Tibial nerve (tissue), 4 donors: ENCODE measurements at regions not wholly inside any gene's neighbourhood (a gene's known extent, or its start where the extent isn't known, plus 50 kb on each side); places are given as distances from the start of the nearest gene placed in this dataset.

Source experiments
- DNase-seq, 2 donors: peaks; one replicate each; pipeline ENCODE4 v3.0.0-alpha.2; 2019; ENCODE audit warnings: low spot score in 2 of 2
- H3K27ac ChIP-seq, 4 donors: fragments of 200-600 bp; sonication (generic) in 3 of 4; one replicate each; pipeline ENCODE4 v1.5.1; 2017 to 2019; ENCODE audit warnings: mild to moderate bottlenecking in 1 of 4
- H3K27me3 ChIP-seq, 2 donors: fragments of 200-600 bp; sonication (generic) in 1 of 2; one replicate each; pipeline versions ENCODE4 v1.5.1 to v1.6.0; 2017 to 2019
- H3K36me3 ChIP-seq, 3 donors: fragments of 200-600 bp; sonication (generic); one replicate each; pipeline ENCODE4 v1.5.1; 2018 to 2019
- H3K4me1 ChIP-seq, 4 donors: fragments of 200-600 bp; sonication (generic) in 3 of 4; one replicate each; pipeline ENCODE4 v1.5.1; 2017 to 2019
- H3K4me3 ChIP-seq, 4 donors: fragments of 200-600 bp; sonication (generic) in 3 of 4; one replicate each; pipeline ENCODE4 v1.5.1; 2017 to 2019; ENCODE audit warnings: mild to moderate bottlenecking in 1 of 4, moderate library complexity in 1 of 4
- H3K9me3 ChIP-seq, 4 donors: fragments of 200-600 bp; sonication (generic) in 3 of 4; one replicate each; pipeline ENCODE4 v1.5.1; 2017 to 2019
- EP300 ChIP-seq, 2 donors: sonication (generic); formaldehyde crosslinking; IDR thresholded peaks; one replicate each; pipeline ENCODE4 v1.6.1; 2017; ENCODE audit warnings: antibody characterized with exemption in 2 of 2, mild to moderate bottlenecking in 1 of 2
- POLR2A ChIP-seq, 2 donors: fragments of 450-650 bp; IDR thresholded peaks; one replicate each; pipeline ENCODE4 v1.6.1; 2017; ENCODE audit warnings: antibody characterized with exemption in 2 of 2, mild to moderate bottlenecking in 2 of 2, moderate library complexity in 2 of 2
- WGBS, 2 donors: methylation state at CpG; one replicate each; pipeline ENCODE4 v1.1.5; 2018; 5-methylcytosine and 5-hydroxymethylcytosine counted together
- TF ChIP-seq, protein P1 (sequence below), 5 experiments: fragments of 200-600 bp in 3 of 5; fragments of 450-650 bp in 2 of 5; sonication (generic) in 3 of 5; IDR thresholded peaks; one replicate each; pipeline ENCODE4 v1.5.1; 2016 to 2019; ENCODE audit warnings: antibody characterized with exemption in 5 of 5, mild to moderate bottlenecking in 3 of 5, moderate library complexity in 2 of 5

DNA sequence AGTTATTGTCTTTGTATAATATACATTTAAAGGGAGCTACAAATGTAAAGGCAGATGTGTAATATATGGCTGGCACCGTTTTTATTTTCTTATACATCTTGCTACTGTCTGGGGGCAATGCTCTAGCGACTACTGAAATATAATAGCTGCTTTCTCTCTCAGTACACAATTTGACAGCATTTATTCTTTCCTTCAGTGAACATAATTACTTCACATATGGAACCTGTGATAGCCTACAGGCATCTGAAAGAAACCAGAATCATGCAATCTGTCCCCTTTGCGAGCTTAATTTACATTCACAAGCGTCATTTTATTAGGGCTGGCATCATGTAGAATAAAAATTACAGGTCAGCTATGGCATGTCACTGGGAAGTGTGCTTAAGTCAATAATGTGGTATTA, 557.5 kb upstream of the PTBP2 start:
- Histone ChIP-seq H3K9me3 (no peaks in the 10 kb centered on the region), H3K36me3 (no peaks in the 10 kb centered on the region), H3K27ac (no peak overlapping the region), H3K4me1 (no peaks in the 10 kb centered on the region), H3K4me3 (no peak overlapping the region), H3K27me3 (no peaks in the 10 kb centered on the region)
- TF ChIP-seq POLR2A (IDR thresholded peaks at IDR 0.05) = no peak
- TF ChIP-seq, protein P1, sequence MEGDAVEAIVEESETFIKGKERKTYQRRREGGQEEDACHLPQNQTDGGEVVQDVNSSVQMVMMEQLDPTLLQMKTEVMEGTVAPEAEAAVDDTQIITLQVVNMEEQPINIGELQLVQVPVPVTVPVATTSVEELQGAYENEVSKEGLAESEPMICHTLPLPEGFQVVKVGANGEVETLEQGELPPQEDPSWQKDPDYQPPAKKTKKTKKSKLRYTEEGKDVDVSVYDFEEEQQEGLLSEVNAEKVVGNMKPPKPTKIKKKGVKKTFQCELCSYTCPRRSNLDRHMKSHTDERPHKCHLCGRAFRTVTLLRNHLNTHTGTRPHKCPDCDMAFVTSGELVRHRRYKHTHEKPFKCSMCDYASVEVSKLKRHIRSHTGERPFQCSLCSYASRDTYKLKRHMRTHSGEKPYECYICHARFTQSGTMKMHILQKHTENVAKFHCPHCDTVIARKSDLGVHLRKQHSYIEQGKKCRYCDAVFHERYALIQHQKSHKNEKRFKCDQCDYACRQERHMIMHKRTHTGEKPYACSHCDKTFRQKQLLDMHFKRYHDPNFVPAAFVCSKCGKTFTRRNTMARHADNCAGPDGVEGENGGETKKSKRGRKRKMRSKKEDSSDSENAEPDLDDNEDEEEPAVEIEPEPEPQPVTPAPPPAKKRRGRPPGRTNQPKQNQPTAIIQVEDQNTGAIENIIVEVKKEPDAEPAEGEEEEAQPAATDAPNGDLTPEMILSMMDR (IDR thresholded peaks at IDR 0.05) = no peak
- TF ChIP-seq EP300 (IDR thresholded peaks at IDR 0.05) = no peak
- no peak for DNase-seq
- WGBS, 2 donors = 57 to 65% methylated on average over 4 of the region's 4 CpGs

DNA sequence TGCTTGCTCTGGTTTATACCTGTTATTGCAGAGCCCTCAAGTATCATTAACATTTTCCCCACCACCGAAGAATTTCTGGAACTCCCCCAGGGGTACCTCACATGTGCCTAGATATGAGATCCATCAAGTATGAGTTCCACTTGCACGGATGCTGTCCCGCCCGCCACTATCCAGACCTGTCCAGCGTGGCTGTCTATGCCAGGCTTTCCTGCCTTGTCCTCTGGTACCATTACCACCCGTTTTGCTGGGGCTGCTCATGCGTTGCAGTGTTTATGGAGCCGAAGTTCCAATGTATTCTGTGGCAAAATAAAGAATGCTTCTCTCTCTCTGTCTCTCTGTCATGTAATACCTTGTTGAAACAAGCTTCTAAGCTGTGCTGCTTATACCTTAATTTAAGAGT, 543.5 kb upstream of the PTBP2 start:
- Histone ChIP-seq H3K36me3 (no peaks in the 10 kb centered on the region), H3K9me3 (no peaks in the 10 kb centered on the region), H3K27me3 (no peaks in the 10 kb centered on the region), H3K4me1 (no peaks in the 10 kb centered on the region), H3K4me3 (no peak overlapping the region), H3K27ac (no peak overlapping the region)
- DNase-seq = no peak
- WGBS, 2 donors = 89 to 93% methylated on average over 8 of the region's 8 CpGs
- TF ChIP-seq POLR2A (IDR thresholded peaks at IDR 0.05) (no peak), EP300 (IDR thresholded peaks at IDR 0.05) (no peak)

DNA sequence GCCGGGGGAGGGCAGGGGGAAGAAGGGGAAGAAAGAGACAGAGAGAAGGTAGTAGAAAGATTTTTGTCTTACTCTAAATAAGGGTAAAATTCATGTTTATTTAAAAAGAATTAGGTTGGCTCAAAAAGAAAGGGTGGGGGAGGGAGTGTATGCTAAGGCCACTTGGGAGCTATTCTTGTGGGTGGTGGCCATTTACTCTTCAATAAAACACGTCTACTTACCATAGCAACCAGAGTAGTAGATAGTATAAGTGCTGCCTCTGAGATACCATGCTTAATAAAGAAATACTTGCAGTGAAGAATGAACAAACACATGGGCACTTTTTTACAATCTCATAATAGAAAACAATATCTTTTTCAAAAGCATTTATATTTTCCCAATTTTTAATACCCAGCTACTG, 538.1 kb upstream of the PTBP2 start:
- TF ChIP-seq, protein P1 (IDR thresholded peaks at IDR 0.05) = no peak
- TF ChIP-seq EP300 (IDR thresholded peaks at IDR 0.05) = no peak
- no peak for TF ChIP-seq POLR2A (IDR thresholded peaks at IDR 0.05)
- H3K27me3 ChIP-seq = no peaks in the 10 kb centered on the region
- no peak overlapping the region for H3K27ac ChIP-seq
- H3K4me3 ChIP-seq = no peak overlapping the region
- WGBS, 2 donors = 64 to 66% methylated on average over 2 of the region's 2 CpGs
- H3K4me1 ChIP-seq = no peaks in the 10 kb centered on the region
- H3K9me3 ChIP-seq = no peaks in the 10 kb centered on the region
- no peak for DNase-seq
- H3K36me3 ChIP-seq = no peaks in the 10 kb centered on the region

DNA sequence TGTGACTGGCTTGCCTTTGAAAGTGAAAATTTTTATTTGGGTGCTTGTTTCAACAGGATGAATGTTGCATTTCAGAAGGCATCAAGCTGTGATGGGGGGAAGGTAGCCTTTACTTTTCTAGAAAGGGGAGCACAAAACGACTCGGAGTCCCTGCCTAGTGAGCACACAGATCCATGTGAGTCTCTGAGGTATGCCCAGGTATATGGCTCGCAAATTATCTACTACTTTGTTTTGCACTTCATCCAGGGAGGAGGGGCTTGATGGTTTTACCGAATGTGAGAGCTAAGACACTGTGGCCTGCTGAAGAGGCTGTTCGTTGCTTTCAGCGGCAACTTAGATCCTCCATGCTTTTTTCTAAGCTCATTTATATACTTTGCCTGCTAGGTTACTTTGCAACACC, 537.7 kb upstream of the PTBP2 start:
- TF ChIP-seq, protein P1 (IDR thresholded peaks at IDR 0.05) = no peak
- no peak for TF ChIP-seq EP300 (IDR thresholded peaks at IDR 0.05)
- TF ChIP-seq POLR2A (IDR thresholded peaks at IDR 0.05) = no peak
- WGBS, 2 donors = 56 to 61% methylated on average over 6 of the region's 6 CpGs
- DNase-seq = no peak

DNA sequence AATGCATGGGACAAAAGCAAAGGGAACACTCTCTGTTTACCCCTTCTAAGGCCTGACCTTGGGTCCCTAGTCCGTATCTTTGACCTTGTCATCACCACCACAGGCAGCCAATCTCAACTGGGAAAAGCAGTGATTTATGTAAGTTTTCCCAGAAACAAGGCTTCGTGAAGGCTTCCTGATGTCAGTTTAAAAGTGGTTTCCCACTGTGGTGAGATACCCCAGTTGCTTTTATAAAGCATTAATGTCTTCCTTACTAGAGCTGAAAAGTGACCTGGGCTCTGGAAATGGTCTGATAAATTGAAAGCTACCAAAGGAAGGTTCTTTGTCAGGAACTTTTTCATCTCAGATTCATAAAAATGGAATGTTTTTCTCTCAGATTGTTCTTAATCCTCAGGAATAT, 536.4 kb upstream of the PTBP2 start:
- H3K4me1 ChIP-seq = no peaks in the 10 kb centered on the region
- TF ChIP-seq EP300 (IDR thresholded peaks at IDR 0.05) = no peak
- no peak for TF ChIP-seq POLR2A (IDR thresholded peaks at IDR 0.05)
- TF ChIP-seq, protein P1 (IDR thresholded peaks at IDR 0.05) = no peak
- H3K36me3 ChIP-seq = no peaks in the 10 kb centered on the region
- no peaks in the 10 kb centered on the region for H3K27me3 ChIP-seq
- DNase-seq = no peak
- H3K9me3 ChIP-seq = no peaks in the 10 kb centered on the region
- WGBS, 2 donors = 73 to 80% methylated on average over 2 of the region's 2 CpGs
- H3K4me3 ChIP-seq = no peak overlapping the region
- no peak overlapping the region for H3K27ac ChIP-seq

More for the DNA sequence above, 537.7 kb upstream of the PTBP2 start:
- no peaks in the 10 kb centered on the region for H3K27me3 ChIP-seq
- no peaks in the 10 kb centered on the region for H3K36me3 ChIP-seq
- no peak overlapping the region for H3K4me3 ChIP-seq
- H3K4me1 ChIP-seq = no peaks in the 10 kb centered on the region
- no peaks in the 10 kb centered on the region for H3K9me3 ChIP-seq
- no peak overlapping the region for H3K27ac ChIP-seq

DNA sequence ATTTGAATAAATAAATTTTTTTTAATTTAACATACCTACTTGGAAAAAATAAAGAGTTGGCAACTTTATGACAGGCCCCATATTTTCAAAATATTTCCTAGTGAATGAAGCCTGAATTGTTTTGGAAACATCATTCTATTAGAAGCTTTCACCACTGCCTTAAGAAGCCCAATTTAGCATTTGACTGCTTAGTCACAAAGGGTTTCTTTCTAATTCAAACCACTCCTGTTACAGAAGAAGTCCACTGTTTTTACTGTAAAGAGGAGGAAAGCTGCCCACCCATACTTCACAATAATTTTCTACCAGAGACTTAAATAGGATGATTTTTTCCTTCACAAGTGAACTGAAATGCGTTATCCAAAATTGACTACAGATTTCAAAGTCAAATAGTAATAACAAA, 534.6 kb upstream of the PTBP2 start:
- Histone ChIP-seq H3K9me3 (peaks cover 0 to 14% (median 4%) of the 10 kb centered on the region in 4 donors), H3K36me3 (no peaks in the 10 kb centered on the region), H3K27me3 (no peaks in the 10 kb centered on the region), H3K27ac (no peak overlapping the region), H3K4me3 (no peak overlapping the region), H3K4me1 (no peaks in the 10 kb centered on the region)
- TF ChIP-seq POLR2A (IDR thresholded peaks at IDR 0.05) (no peak), EP300 (IDR thresholded peaks at IDR 0.05) (no peak)
- TF ChIP-seq, protein P1 (IDR thresholded peaks at IDR 0.05) = no peak
- DNase-seq = no peak
- 37 to 55% methylated on average over 1 of the region's 1 CpG for WGBS, 2 donors
